22Rv1 (cell line): ENCODE measurements at regions not wholly inside any gene's neighbourhood (a gene's known extent, or its start where the extent isn't known, plus 50 kb on each side); places are given as distances from the start of the nearest gene placed in this dataset.

Experiments used
- CTCF ChIP-seq: fragments of 450-650 bp; IDR thresholded peaks from 2 replicates; pipeline ENCODE4 v1.5.1; 2017; ENCODE audit warnings: mild to moderate bottlenecking
- ZFX ChIP-seq: fragments of 450-650 bp; IDR thresholded peaks from 2 replicates; pipeline ENCODE4 v1.6.1; 2017; ENCODE audit warnings: antibody characterized with exemption, borderline replicate concordance

GRCh38 chr14:42510071-42510470 lies 903.4 kb downstream of the LRFN5 start:
- no peak for TF ChIP-seq CTCF
- TF ChIP-seq ZFX, result no peak
